AG04450 (cell line): ENCODE measurements at regions not wholly inside any gene's neighbourhood (a gene's known extent, or its start where the extent isn't known, plus 50 kb on each side); places are given as distances from the start of the nearest gene placed in this dataset.

Source experiments
- CTCF ChIA-PET: fragments of 300-600, 350-600 bp; formaldehyde crosslinking; extraction: SDS; loops from one replicate; lab custom pipeline; 2022; ENCODE audit warnings: antibody characterized with exemption, inconsistent platforms; lab: Charles Lee
- POLR2A ChIA-PET: fragments of 350-600 bp; formaldehyde crosslinking; extraction: SDS; loops from one replicate; lab custom pipeline; 2021; ENCODE audit warnings: antibody characterized with exemption, inconsistent platforms; lab: Yijun Ruan, JAX
- DNase-seq: peaks from one replicate; pipeline ENCODE4 v3.0.0-alpha.2; 2011; ENCODE audit warnings: low read depth, low spot score
- H3K27ac ChIP-seq: one replicate; pipeline ENCODE4 v1.5.1; 2012; ENCODE audit warnings: low read depth, low read length, control low read depth
- H3K27me3 ChIP-seq: one replicate; pipeline ENCODE4 v1.6.0; 2012; ENCODE audit warnings: low read length; ENCODE audit not compliant: control insufficient read depth, insufficient read depth
- H3K4me3 ChIP-seq: 2 replicates; pipeline ENCODE4 v1.5.1; 2011; ENCODE audit warnings: mild to moderate bottlenecking, low read depth, low read length, control low read depth
- H3K9me3 ChIP-seq: 2 replicates; pipeline ENCODE4 v1.5.1; 2012; ENCODE audit warnings: low read length; ENCODE audit not compliant: control insufficient read depth, insufficient read depth
- TF ChIP-seq, protein P1 (sequence below): IDR thresholded peaks from 2 replicates; pipeline ENCODE4 v1.5.1; 2011; ENCODE audit warnings: low read depth, low read length, control low read depth, inconsistent platforms

GRCh38 chr4:111540671-111541070 lies 604.6 kb upstream of the FAM241A start:
- no peak overlapping the region for H3K4me3 ChIP-seq
- H3K9me3 ChIP-seq = no peaks in the 10 kb centered on the region
- DNase-seq = no peak
- no peak overlapping the region for H3K27ac ChIP-seq
- TF ChIP-seq, protein P1, sequence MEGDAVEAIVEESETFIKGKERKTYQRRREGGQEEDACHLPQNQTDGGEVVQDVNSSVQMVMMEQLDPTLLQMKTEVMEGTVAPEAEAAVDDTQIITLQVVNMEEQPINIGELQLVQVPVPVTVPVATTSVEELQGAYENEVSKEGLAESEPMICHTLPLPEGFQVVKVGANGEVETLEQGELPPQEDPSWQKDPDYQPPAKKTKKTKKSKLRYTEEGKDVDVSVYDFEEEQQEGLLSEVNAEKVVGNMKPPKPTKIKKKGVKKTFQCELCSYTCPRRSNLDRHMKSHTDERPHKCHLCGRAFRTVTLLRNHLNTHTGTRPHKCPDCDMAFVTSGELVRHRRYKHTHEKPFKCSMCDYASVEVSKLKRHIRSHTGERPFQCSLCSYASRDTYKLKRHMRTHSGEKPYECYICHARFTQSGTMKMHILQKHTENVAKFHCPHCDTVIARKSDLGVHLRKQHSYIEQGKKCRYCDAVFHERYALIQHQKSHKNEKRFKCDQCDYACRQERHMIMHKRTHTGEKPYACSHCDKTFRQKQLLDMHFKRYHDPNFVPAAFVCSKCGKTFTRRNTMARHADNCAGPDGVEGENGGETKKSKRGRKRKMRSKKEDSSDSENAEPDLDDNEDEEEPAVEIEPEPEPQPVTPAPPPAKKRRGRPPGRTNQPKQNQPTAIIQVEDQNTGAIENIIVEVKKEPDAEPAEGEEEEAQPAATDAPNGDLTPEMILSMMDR = no peak
- no peaks in the 10 kb centered on the region for H3K27me3 ChIP-seq
- CTCF ChIA-PET = no interaction called here
- POLR2A ChIA-PET = no interaction called here

DNA sequence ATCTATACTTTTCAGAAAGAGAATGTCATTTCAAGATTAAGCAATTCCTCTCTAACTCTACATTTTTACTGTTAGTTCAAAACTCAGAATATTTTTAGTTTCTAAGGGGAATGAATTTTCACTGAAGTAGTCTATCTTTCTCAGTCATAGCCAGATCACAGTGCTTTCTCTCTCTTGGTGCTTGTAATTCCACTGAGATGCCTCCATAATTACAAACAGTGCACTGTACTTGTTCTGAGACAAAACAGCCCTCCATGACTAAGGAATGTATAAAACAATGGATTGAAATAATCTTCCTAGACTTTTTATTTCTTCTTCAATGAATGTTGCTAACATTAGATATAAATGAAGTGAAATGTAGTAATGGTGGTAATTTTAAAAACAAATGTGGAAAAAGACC lies 603.2 kb upstream of the FAM241A start:
- Histone ChIP-seq H3K4me3 (no peak overlapping the region), H3K27ac (no peak overlapping the region), H3K9me3 (no peaks in the 10 kb centered on the region), H3K27me3 (no peaks in the 10 kb centered on the region)
- TF ChIP-seq, protein P1 = no peak
- no peak for DNase-seq
- ChIA-PET POLR2A (no interaction called here), CTCF (no interaction called here)

DNA sequence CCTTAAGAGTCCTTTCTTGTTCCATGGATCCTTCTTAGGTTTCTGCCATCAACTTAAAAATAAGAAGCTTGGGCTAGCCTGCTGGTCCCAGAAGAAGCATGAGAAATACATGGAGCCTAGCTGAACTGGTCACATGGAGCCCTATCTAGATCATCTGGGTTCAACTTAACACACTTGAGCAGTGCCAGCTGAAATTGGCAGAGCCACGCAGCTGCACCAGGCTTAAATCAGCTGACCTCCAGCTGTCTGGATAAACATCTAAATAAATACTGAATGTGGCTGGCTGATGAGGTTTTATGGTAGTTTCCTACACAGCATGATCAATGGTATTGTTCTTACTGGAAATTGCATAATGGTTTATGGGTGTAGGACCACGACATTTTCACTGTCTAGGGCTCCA lies 598.4 kb upstream of the FAM241A start:
- no peak overlapping the region for H3K27ac ChIP-seq
- no peak for DNase-seq
- H3K27me3 ChIP-seq = no peaks in the 10 kb centered on the region
- H3K9me3 ChIP-seq = no peaks in the 10 kb centered on the region
- H3K4me3 ChIP-seq = no peak overlapping the region
- POLR2A ChIA-PET = no interaction called here
- TF ChIP-seq, protein P1 = no peak
- CTCF ChIA-PET = no interaction called here

DNA sequence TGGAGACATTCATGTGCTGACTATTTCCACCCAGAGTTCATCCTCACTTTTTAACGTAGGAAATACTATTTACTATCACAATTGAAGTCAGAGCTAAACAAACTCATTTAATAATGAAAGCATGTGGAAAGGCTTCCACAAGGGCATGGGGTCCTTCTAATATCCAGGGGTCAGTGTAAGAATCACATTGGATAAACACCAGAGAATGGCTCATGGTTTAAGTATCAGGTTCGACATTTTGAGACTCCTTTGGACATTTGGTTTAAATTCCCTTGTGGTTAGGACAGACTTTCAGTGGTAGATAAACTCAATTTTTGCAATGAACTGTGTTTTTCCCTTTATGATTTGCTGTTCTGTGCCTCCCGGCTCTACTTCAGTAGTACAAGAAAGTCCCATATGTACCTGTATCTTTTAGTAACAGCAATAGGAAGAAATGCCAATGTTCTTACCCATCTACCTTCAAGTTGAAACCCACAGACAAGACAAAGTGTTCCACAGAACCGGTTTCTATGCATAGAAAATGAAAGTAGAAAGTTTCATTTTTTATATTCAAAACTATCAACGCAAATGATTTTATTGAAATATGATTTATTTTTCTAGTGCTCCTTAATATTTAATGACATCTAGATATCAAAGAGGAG lies 589.0 kb upstream of the FAM241A start:
- H3K4me3 ChIP-seq = no peak overlapping the region
- H3K27ac ChIP-seq = no peak overlapping the region
- H3K27me3 ChIP-seq = no peaks in the 10 kb centered on the region
- ChIA-PET POLR2A (interaction anchor here (0.6 kb wide), 1 partner anchor 72 kb away, joined by 4 read pairs; no protein-coding TSS in a partner anchor), CTCF (no interaction called here)
- TF ChIP-seq, protein P1 = no peak
- no peak for DNase-seq
- no peaks in the 10 kb centered on the region for H3K9me3 ChIP-seq

GRCh38 chr4:111556851-111557250 lies 588.4 kb upstream of the FAM241A start:
- CTCF ChIA-PET = interaction anchor here (0.7 kb wide), 2 partner anchors 1048 to 1419 kb away, joined by 3 to 5 read pairs; no protein-coding TSS in a partner anchor
- H3K4me3 ChIP-seq = no peak overlapping the region
- POLR2A ChIA-PET = no interaction called here
- H3K9me3 ChIP-seq = no peaks in the 10 kb centered on the region
- H3K27ac ChIP-seq = no peak overlapping the region
- TF ChIP-seq, protein P1 = no peak
- no peaks in the 10 kb centered on the region for H3K27me3 ChIP-seq
- no peak for DNase-seq
